Right atrium auricular region (tissue), 2 donors: ENCODE measurements at regions not wholly inside any gene's neighbourhood (a gene's known extent, or its start where the extent isn't known, plus 50 kb on each side); places are given as distances from the start of the nearest gene placed in this dataset.

Source experiments
- DNase-seq: peaks from one replicate; pipeline ENCODE4 v3.0.0-alpha.2; 2019; ENCODE audit warnings: low spot score
- H3K27ac ChIP-seq, 2 donors: fragments of 200-600 bp; sonication (generic); 1 replicate in 1 of 2; 2 replicates in 1 of 2; pipeline ENCODE4 v1.5.1; 2016 to 2019
- H3K27me3 ChIP-seq, 2 donors: fragments of 200-600 bp; sonication (generic); one replicate each; pipeline versions ENCODE4 v1.5.1 to v1.6.0; 2017 to 2019
- H3K36me3 ChIP-seq: fragments of 200-600 bp; sonication (generic); one replicate; pipeline ENCODE4 v1.5.1; 2016
- H3K4me1 ChIP-seq, 2 donors: fragments of 200-600 bp; sonication (generic); one replicate each; pipeline versions ENCODE4 v1.5.1 to v1.6.0; 2017 to 2019
- H3K4me3 ChIP-seq, 2 donors: fragments of 200-600 bp; sonication (generic); 1 replicate in 1 of 2; 2 replicates in 1 of 2; pipeline ENCODE4 v1.5.1; 2017 to 2019; ENCODE audit warnings: mild to moderate bottlenecking in 1 of 2, moderate library complexity in 1 of 2
- H3K9me3 ChIP-seq, 2 donors: fragments of 200-600 bp; sonication (generic); one replicate each; pipeline ENCODE4 v1.5.1; 2019
- TF ChIP-seq, protein P1 (sequence below), 2 donors: fragments of 200-600 bp; sonication (generic); IDR thresholded peaks; one replicate each; pipeline ENCODE4 v1.5.1; 2019; ENCODE audit warnings: antibody characterized with exemption in 2 of 2

GRCh38 chr14:87109271-87109670, 883.7 kb downstream of the GALC start:
- DNase-seq: no peak
- H3K4me3 ChIP-seq: no peak overlapping the region
- H3K4me1 ChIP-seq: no peaks in the 10 kb centered on the region
- no peaks in the 10 kb centered on the region for H3K27me3 ChIP-seq
- H3K9me3 ChIP-seq: no peaks in the 10 kb centered on the region
- H3K36me3 ChIP-seq: no peaks in the 10 kb centered on the region
- H3K27ac ChIP-seq: no peak overlapping the region
- TF ChIP-seq, protein P1, sequence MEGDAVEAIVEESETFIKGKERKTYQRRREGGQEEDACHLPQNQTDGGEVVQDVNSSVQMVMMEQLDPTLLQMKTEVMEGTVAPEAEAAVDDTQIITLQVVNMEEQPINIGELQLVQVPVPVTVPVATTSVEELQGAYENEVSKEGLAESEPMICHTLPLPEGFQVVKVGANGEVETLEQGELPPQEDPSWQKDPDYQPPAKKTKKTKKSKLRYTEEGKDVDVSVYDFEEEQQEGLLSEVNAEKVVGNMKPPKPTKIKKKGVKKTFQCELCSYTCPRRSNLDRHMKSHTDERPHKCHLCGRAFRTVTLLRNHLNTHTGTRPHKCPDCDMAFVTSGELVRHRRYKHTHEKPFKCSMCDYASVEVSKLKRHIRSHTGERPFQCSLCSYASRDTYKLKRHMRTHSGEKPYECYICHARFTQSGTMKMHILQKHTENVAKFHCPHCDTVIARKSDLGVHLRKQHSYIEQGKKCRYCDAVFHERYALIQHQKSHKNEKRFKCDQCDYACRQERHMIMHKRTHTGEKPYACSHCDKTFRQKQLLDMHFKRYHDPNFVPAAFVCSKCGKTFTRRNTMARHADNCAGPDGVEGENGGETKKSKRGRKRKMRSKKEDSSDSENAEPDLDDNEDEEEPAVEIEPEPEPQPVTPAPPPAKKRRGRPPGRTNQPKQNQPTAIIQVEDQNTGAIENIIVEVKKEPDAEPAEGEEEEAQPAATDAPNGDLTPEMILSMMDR (IDR thresholded peaks at IDR 0.05): no peak

- Histone ChIP-seq H3K27ac (no peak overlapping the region), H3K4me3 (no peak overlapping the region), H3K36me3 (no peaks in the 10 kb centered on the region), H3K27me3 (no peaks in the 10 kb centered on the region), H3K4me1 (no peaks in the 10 kb centered on the region), H3K9me3 (no peaks in the 10 kb centered on the region)
- TF ChIP-seq, protein P1 (IDR thresholded peaks at IDR 0.05): no peak
- no peak for DNase-seq
Observed at GRCh38 chr14:87108726-87109125, 884.3 kb downstream of the GALC start.

GRCh38 chr14:87102811-87103378, 890.1 kb downstream of the GALC start:
- TF ChIP-seq, protein P1 (IDR thresholded peaks at IDR 0.05): no peak

DNA sequence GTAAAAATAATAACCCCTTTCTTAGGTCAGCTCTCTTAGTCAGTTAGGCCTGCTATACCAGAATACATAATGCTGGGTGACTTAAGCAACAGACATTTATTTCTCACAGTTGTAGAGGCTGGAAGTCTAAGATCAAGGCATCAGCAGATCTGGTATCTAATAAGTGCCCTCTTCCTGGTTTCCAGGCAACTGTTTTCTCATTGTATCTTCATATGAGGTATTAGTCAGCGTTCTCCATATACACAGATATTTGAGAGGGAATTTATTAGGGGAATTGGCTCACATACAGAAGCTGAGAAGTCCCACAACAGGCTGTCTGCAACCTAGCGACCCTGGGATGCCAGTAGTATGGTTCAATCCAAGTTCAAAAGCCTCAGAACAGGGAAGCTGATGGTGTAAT, 896.0 kb downstream of the GALC start:
- TF ChIP-seq, protein P1 (IDR thresholded peaks at IDR 0.05): no peak
- Histone ChIP-seq H3K4me3 (no peak overlapping the region), H3K27ac (no peak overlapping the region), H3K36me3 (no peaks in the 10 kb centered on the region), H3K27me3 (no peaks in the 10 kb centered on the region), H3K4me1 (no peaks in the 10 kb centered on the region), H3K9me3 (no peaks in the 10 kb centered on the region)
- DNase-seq: no peak

More at GRCh38 chr14:87102811-87103378, 890.1 kb downstream of the GALC start:
- H3K4me1 ChIP-seq: no peaks in the 10 kb centered on the region
- H3K27ac ChIP-seq: no peak overlapping the region
- no peak for DNase-seq
- no peaks in the 10 kb centered on the region for H3K36me3 ChIP-seq
- H3K27me3 ChIP-seq: no peaks in the 10 kb centered on the region
- no peaks in the 10 kb centered on the region for H3K9me3 ChIP-seq
- H3K4me3 ChIP-seq: no peak overlapping the region

- H3K36me3 ChIP-seq: no peaks in the 10 kb centered on the region
- H3K27me3 ChIP-seq: no peaks in the 10 kb centered on the region
- H3K9me3 ChIP-seq: no peaks in the 10 kb centered on the region
- TF ChIP-seq, protein P1 (IDR thresholded peaks at IDR 0.05): no peak
- DNase-seq: no peak
- H3K4me3 ChIP-seq: no peak overlapping the region
- H3K4me1 ChIP-seq: no peaks in the 10 kb centered on the region
- H3K27ac ChIP-seq: no peak overlapping the region
Observed at GRCh38 chr14:87094913-87095312, 898.1 kb downstream of the GALC start.

GRCh38 chr14:87088588-87088987, 904.4 kb downstream of the GALC start:
- Histone ChIP-seq H3K9me3 (no peaks in the 10 kb centered on the region), H3K4me3 (no peak overlapping the region), H3K27ac (no peak overlapping the region), H3K27me3 (no peaks in the 10 kb centered on the region), H3K36me3 (no peaks in the 10 kb centered on the region), H3K4me1 (no peaks in the 10 kb centered on the region)
- TF ChIP-seq, protein P1 (IDR thresholded peaks at IDR 0.05): no peak
- DNase-seq: no peak
